Psoas muscle (tissue), 7 donors: ENCODE measurements at regions not wholly inside any gene's neighbourhood (a gene's known extent, or its start where the extent isn't known, plus 50 kb on each side); places are given as distances from the start of the nearest gene placed in this dataset.

Experiments used
- ATAC-seq, 4 donors: fragments of 200-7000 bp; cut with Tn5 transposase; one replicate each; pipeline ENCODE4 v1.9.1; 2020; ENCODE audit warnings: moderate library complexity in 3 of 4, mild to moderate bottlenecking in 2 of 4
- DNase-seq, 2 donors: peaks; one replicate each; pipeline ENCODE4 v3.0.0-alpha.2; 2020
- H3K27ac ChIP-seq: fragments of 200-600 bp; one replicate; pipeline ENCODE4 v1.8.0; 2022
- H3K27me3 ChIP-seq, 3 donors: fragments of 200-600 bp in 1 of 3; one replicate each; pipeline versions ENCODE4 v1.6.1 to v1.8.0; 2013 to 2022; ENCODE audit warnings: low read length in 2 of 3, mild to moderate bottlenecking in 2 of 3, moderate library complexity in 1 of 3; ENCODE audit not compliant: insufficient read depth in 3 of 3
- H3K36me3 ChIP-seq, 2 donors: fragments of 200-600 bp in 1 of 2; one replicate each; pipeline versions ENCODE4 v1.6.1 to v1.8.0; 2013 to 2022; ENCODE audit warnings: low read depth in 1 of 2, mild to moderate bottlenecking in 1 of 2, moderate library complexity in 1 of 2; ENCODE audit not compliant: insufficient read depth in 1 of 2
- H3K4me1 ChIP-seq: fragments of 200-600 bp; one replicate; pipeline ENCODE4 v1.8.0; 2022
- H3K4me3 ChIP-seq: fragments of 200-600 bp; one replicate; pipeline ENCODE4 v1.8.0; 2022; ENCODE audit warnings: mild to moderate bottlenecking
- H3K9me3 ChIP-seq: fragments of 200-600 bp; one replicate; pipeline ENCODE4 v1.8.0; 2022
- WGBS, 3 donors: extraction: QIAGEN DNeasy Blood & Tissue Kit; methylation state at CpG; one replicate each; pipeline versions ENCODE4 v1.1.6 to v1.1.7; 2013; 5-methylcytosine and 5-hydroxymethylcytosine counted together
- intact Hi-C, 2 donors: fragments of 100-400 bp; cut with DNase I; formaldehyde crosslinking; loops; one replicate each; pipeline versions ENCODE4 v1.11.0 to v1.14.2; 2022
- TF ChIP-seq, protein P1 (sequence below): fragments of 200-600 bp; IDR thresholded peaks from one replicate; pipeline ENCODE4 v1.8.0; 2022; ENCODE audit warnings: antibody characterized with exemption
- donor health status: healthy with polysubstance abuse.
- donor health status: DM: no; HTN: no; CAD: no; lungs with moderate emphysema.
- donor health status: Bipolar disorder and iron deficiency.
- donor health status: healthy.
- donor health status: DM: yes; HTN: yes; CAD: no.
- donor health status: DM: no; HTN: no; CAD: no.
- donor health status: DM: yes; HTN: yes; CAD: no.

DNA sequence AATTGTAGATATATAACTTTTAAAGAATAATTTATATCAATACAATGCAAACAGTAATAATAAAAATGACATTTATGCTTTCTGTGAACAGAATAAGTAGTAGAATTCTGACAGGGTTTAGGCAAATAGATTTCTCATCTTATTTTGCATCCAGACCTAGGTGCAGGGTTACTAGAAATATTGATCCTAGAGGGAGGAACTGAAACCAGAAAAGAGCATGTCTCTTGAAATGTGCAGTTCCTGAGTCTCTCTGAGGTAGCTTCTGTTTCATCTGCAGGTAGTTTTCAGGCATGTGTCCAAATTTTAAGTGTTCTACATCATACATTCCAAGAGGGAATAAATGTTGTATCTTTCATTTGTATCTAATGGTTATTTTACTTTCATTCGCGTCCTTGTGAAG, 631.9 kb upstream of the ADGRL4 start:
- TF ChIP-seq, protein P1, sequence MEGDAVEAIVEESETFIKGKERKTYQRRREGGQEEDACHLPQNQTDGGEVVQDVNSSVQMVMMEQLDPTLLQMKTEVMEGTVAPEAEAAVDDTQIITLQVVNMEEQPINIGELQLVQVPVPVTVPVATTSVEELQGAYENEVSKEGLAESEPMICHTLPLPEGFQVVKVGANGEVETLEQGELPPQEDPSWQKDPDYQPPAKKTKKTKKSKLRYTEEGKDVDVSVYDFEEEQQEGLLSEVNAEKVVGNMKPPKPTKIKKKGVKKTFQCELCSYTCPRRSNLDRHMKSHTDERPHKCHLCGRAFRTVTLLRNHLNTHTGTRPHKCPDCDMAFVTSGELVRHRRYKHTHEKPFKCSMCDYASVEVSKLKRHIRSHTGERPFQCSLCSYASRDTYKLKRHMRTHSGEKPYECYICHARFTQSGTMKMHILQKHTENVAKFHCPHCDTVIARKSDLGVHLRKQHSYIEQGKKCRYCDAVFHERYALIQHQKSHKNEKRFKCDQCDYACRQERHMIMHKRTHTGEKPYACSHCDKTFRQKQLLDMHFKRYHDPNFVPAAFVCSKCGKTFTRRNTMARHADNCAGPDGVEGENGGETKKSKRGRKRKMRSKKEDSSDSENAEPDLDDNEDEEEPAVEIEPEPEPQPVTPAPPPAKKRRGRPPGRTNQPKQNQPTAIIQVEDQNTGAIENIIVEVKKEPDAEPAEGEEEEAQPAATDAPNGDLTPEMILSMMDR: no peak
- DNase-seq: no peak
- Histone ChIP-seq H3K27me3 (no peaks in the 10 kb centered on the region), H3K4me1 (no peaks in the 10 kb centered on the region), H3K9me3 (no peaks in the 10 kb centered on the region), H3K36me3 (no peaks in the 10 kb centered on the region), H3K27ac (no peak overlapping the region), H3K4me3 (no peak overlapping the region)
- ATAC-seq: no peak
- intact Hi-C loops: no loop called here
- WGBS, 3 donors: 93 to 97% (median 95%) methylated on average over 2 of the region's 2 CpGs

- no peaks in the 10 kb centered on the region for H3K27me3 ChIP-seq
- TF ChIP-seq, protein P1: no peak
- ATAC-seq: no peak
- no peak overlapping the region for H3K4me3 ChIP-seq
- no peak for DNase-seq
- no peak overlapping the region for H3K27ac ChIP-seq
- WGBS, 3 donors: 91 to 98% (median 94%) methylated on average over 1 of the region's 1 CpG
- no peaks in the 10 kb centered on the region for H3K9me3 ChIP-seq
- intact Hi-C loops: no loop called here
- no peaks in the 10 kb centered on the region for H3K36me3 ChIP-seq
- H3K4me1 ChIP-seq: no peaks in the 10 kb centered on the region
These were observed 626.9 kb upstream of the ADGRL4 start for GRCh38 chr1:79633456-79633855.

DNA sequence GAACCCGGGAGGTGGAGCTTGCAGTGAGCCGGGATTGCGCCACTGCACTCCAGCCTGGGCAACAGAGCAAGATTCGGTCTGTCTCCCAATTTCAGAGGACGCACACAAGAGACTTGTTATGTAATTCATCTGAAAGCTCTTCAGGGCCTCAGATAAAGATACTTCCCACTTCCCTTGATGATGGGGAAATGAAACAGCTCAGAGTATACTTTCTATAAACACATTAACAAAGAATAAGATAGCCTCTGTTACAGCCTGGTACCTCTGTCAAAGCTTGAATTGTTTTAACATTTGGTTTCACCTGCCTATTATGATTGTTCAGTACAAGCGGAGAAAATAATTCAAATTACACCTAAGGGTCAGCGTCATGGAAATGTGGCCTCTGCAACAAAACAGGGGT, 622.9 kb upstream of the ADGRL4 start:
- no peak for DNase-seq
- no peak for ATAC-seq
- Histone ChIP-seq H3K9me3 (no peaks in the 10 kb centered on the region), H3K27ac (no peak overlapping the region), H3K27me3 (no peaks in the 10 kb centered on the region), H3K36me3 (no peaks in the 10 kb centered on the region), H3K4me3 (no peak overlapping the region), H3K4me1 (no peaks in the 10 kb centered on the region)
- intact Hi-C loops: no loop called here
- TF ChIP-seq, protein P1: no peak
- 96 to 97% (median 96%) methylated on average over 6 to 7 of the region's 7 CpGs for WGBS, 3 donors

DNA sequence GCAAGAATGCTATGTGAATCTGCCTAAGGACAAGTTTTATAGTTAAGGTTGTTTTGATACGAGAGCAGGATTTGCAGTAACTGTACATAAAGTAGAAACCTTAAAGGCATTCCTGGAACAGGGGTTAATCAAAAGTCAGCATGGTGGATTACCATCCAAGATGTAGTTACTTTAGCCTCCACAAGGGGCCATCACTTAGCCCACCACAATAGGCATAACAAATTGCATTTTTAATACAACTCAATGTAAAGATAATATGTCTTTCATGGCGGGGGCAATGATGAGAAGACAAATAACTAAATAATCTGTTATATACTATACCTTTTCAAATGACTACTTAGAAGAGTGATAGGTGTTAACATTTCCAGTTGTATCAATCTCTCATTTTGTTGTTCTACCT, 611.2 kb upstream of the ADGRL4 start:
- TF ChIP-seq, protein P1: no peak
- no peaks in the 10 kb centered on the region for H3K36me3 ChIP-seq
- no peak for DNase-seq
- H3K9me3 ChIP-seq: no peaks in the 10 kb centered on the region
- H3K4me3 ChIP-seq: no peak overlapping the region
- H3K27ac ChIP-seq: no peak overlapping the region
- 79 to 92% (median 80%) methylated on average over 2 of the region's 2 CpGs for WGBS, 3 donors
- no peaks in the 10 kb centered on the region for H3K27me3 ChIP-seq
- no peaks in the 10 kb centered on the region for H3K4me1 ChIP-seq
- no peak for ATAC-seq
- intact Hi-C loops: no loop called here

GRCh38 chr1:79614762-79615161, 608.2 kb upstream of the ADGRL4 start:
- TF ChIP-seq, protein P1: no peak
- Histone ChIP-seq H3K27ac (no peak overlapping the region), H3K27me3 (no peaks in the 10 kb centered on the region), H3K36me3 (no peaks in the 10 kb centered on the region), H3K9me3 (no peaks in the 10 kb centered on the region), H3K4me1 (no peaks in the 10 kb centered on the region), H3K4me3 (no peak overlapping the region)
- WGBS, 3 donors: 50 to 62% (median 51%) methylated on average over 2 of the region's 2 CpGs
- intact Hi-C loops: no loop called here
- ATAC-seq: no peak
- DNase-seq: no peak
